ENCODE measurements at regions not wholly inside any gene's neighbourhood (a gene's known extent, or its start where the extent isn't known, plus 50 kb on each side); places are given as distances from the start of the nearest gene placed in this dataset.
"Not testable (repeated sequence)": the region's sequence is repeated elsewhere in the genome, so short reads cannot be mapped to it uniquely, and the experiment has no call there.

- DNase-seq; POLR2A ChIA-PET; H3K36me3 Mint-ChIP-seq; CTCF ChIA-PET; H3K27ac ChIP-seq (ENCODE audit: low read depth, low read length); H3K4me1 ChIP-seq (ENCODE audit: insufficient read depth, low read length); H3K9me3 ChIP-seq (ENCODE audit: low read length); H3K9me3 Mint-ChIP-seq; H3K27me3 ChIP-seq (ENCODE audit: insufficient read depth, low read length, poor library complexity, severe bottlenecking); H3K27me3 Mint-ChIP-seq; H3K27ac Mint-ChIP-seq; H3K4me3 Mint-ChIP-seq; H3K4me3 ChIP-seq (ENCODE audit: low read length); H3K36me3 ChIP-seq (ENCODE audit: insufficient read depth, low read length): not testable (repeated sequence)
- peaks cover 11 to 17% (median 13%) of the 10 kb centered on the region in 3 donors for H3K4me1 Mint-ChIP-seq
Observed at GRCh38 chr9:63342528-63342927, 1942.5 kb downstream of the FOXD4L5 start.

- H3K4me1 Mint-ChIP-seq = peaks cover 6 to 12% (median 7%) of the 10 kb centered on the region in 3 donors
- H3K27me3 ChIP-seq (ENCODE audit: insufficient read depth, low read length, poor library complexity, severe bottlenecking); H3K27me3 Mint-ChIP-seq; H3K36me3 ChIP-seq (ENCODE audit: insufficient read depth, low read length); CTCF ChIA-PET; POLR2A ChIA-PET; H3K9me3 ChIP-seq (ENCODE audit: low read length); H3K9me3 Mint-ChIP-seq; H3K4me1 ChIP-seq (ENCODE audit: insufficient read depth, low read length); H3K27ac ChIP-seq (ENCODE audit: low read depth, low read length); H3K36me3 Mint-ChIP-seq; H3K4me3 ChIP-seq (ENCODE audit: low read length): not testable (repeated sequence)
- peak in 1 of 5 donors; percentile 42 for DNase-seq
- H3K4me3 Mint-ChIP-seq = peak overlapping the region in 3 of 7 donors; percentile 15 to 25 (median 19)
- peak overlapping the region in 3 of 8 donors; percentile 17 to 47 (median 34) for H3K27ac Mint-ChIP-seq
Observed at GRCh38 chr9:63337899-63338604, 1947.0 kb downstream of the FOXD4L5 start.

GRCh38 chr9:63335286-63335685 is 1949.7 kb downstream of the FOXD4L5 start:
- H3K36me3 Mint-ChIP-seq; H3K27ac ChIP-seq (ENCODE audit: low read depth, low read length); H3K36me3 ChIP-seq (ENCODE audit: insufficient read depth, low read length); H3K4me3 ChIP-seq (ENCODE audit: low read length); CTCF ChIA-PET; H3K4me3 Mint-ChIP-seq; H3K4me1 ChIP-seq (ENCODE audit: insufficient read depth, low read length); H3K27me3 Mint-ChIP-seq; H3K9me3 ChIP-seq (ENCODE audit: low read length); H3K27me3 ChIP-seq (ENCODE audit: insufficient read depth, low read length, poor library complexity, severe bottlenecking); H3K27ac Mint-ChIP-seq; POLR2A ChIA-PET; H3K4me1 Mint-ChIP-seq; H3K9me3 Mint-ChIP-seq: not testable (repeated sequence)
- peak in 1 of 5 donors; percentile 13 for DNase-seq

GRCh38 chr9:63334187-63334586 is 1950.8 kb downstream of the FOXD4L5 start:
- H3K27me3 Mint-ChIP-seq; H3K36me3 Mint-ChIP-seq; H3K36me3 ChIP-seq (ENCODE audit: insufficient read depth, low read length); POLR2A ChIA-PET; H3K9me3 ChIP-seq (ENCODE audit: low read length); H3K4me3 Mint-ChIP-seq; H3K4me1 ChIP-seq (ENCODE audit: insufficient read depth, low read length); H3K27ac ChIP-seq (ENCODE audit: low read depth, low read length); H3K27ac Mint-ChIP-seq; H3K4me1 Mint-ChIP-seq; H3K27me3 ChIP-seq (ENCODE audit: insufficient read depth, low read length, poor library complexity, severe bottlenecking); CTCF ChIA-PET; H3K4me3 ChIP-seq (ENCODE audit: low read length); H3K9me3 Mint-ChIP-seq: not testable (repeated sequence)
- peak in 1 of 5 donors; percentile 15 for DNase-seq

GRCh38 chr9:63333083-63333482 is 1951.9 kb downstream of the FOXD4L5 start:
- CTCF ChIA-PET, H3K9me3 Mint-ChIP-seq: not testable (repeated sequence)

GRCh38 chr9:63328313-63328712 is 1956.7 kb downstream of the FOXD4L5 start:
- H3K4me1 Mint-ChIP-seq; CTCF ChIA-PET; DNase-seq; H3K27ac Mint-ChIP-seq; H3K4me1 ChIP-seq (ENCODE audit: insufficient read depth, low read length); H3K36me3 ChIP-seq (ENCODE audit: insufficient read depth, low read length); H3K27me3 Mint-ChIP-seq; H3K27me3 ChIP-seq (ENCODE audit: insufficient read depth, low read length, poor library complexity, severe bottlenecking); H3K9me3 ChIP-seq (ENCODE audit: low read length); H3K4me3 ChIP-seq (ENCODE audit: low read length); H3K27ac ChIP-seq (ENCODE audit: low read depth, low read length); POLR2A ChIA-PET; H3K4me3 Mint-ChIP-seq; H3K9me3 Mint-ChIP-seq; H3K36me3 Mint-ChIP-seq: not testable (repeated sequence)

More at GRCh38 chr9:63333083-63333482, 1951.9 kb downstream of the FOXD4L5 start:
- POLR2A ChIA-PET; H3K36me3 Mint-ChIP-seq; H3K4me1 Mint-ChIP-seq; H3K36me3 ChIP-seq (ENCODE audit: insufficient read depth, low read length); H3K4me1 ChIP-seq (ENCODE audit: insufficient read depth, low read length); H3K27me3 Mint-ChIP-seq; H3K27ac Mint-ChIP-seq; H3K9me3 ChIP-seq (ENCODE audit: low read length); H3K27ac ChIP-seq (ENCODE audit: low read depth, low read length); H3K4me3 ChIP-seq (ENCODE audit: low read length); H3K27me3 ChIP-seq (ENCODE audit: insufficient read depth, low read length, poor library complexity, severe bottlenecking); H3K4me3 Mint-ChIP-seq: not testable (repeated sequence)
- DNase-seq = peak in 1 of 5 donors; percentile 9

GRCh38 chr9:63327211-63327610 is 1957.8 kb downstream of the FOXD4L5 start:
- CTCF ChIA-PET; H3K27ac ChIP-seq (ENCODE audit: low read depth, low read length); H3K4me1 Mint-ChIP-seq; H3K36me3 Mint-ChIP-seq; H3K9me3 ChIP-seq (ENCODE audit: low read length); H3K4me1 ChIP-seq (ENCODE audit: insufficient read depth, low read length); DNase-seq; H3K27me3 Mint-ChIP-seq; H3K4me3 ChIP-seq (ENCODE audit: low read length); POLR2A ChIA-PET; H3K4me3 Mint-ChIP-seq; H3K27ac Mint-ChIP-seq; H3K9me3 Mint-ChIP-seq; H3K27me3 ChIP-seq (ENCODE audit: insufficient read depth, low read length, poor library complexity, severe bottlenecking); H3K36me3 ChIP-seq (ENCODE audit: insufficient read depth, low read length): not testable (repeated sequence)

- H3K27ac Mint-ChIP-seq; H3K4me3 Mint-ChIP-seq; CTCF ChIA-PET; H3K36me3 ChIP-seq (ENCODE audit: insufficient read depth, low read length); DNase-seq; H3K4me3 ChIP-seq (ENCODE audit: low read length); H3K4me1 Mint-ChIP-seq; H3K9me3 Mint-ChIP-seq; H3K9me3 ChIP-seq (ENCODE audit: low read length); POLR2A ChIA-PET; H3K27me3 ChIP-seq (ENCODE audit: insufficient read depth, low read length, poor library complexity, severe bottlenecking); H3K27ac ChIP-seq (ENCODE audit: low read depth, low read length); H3K36me3 Mint-ChIP-seq; H3K4me1 ChIP-seq (ENCODE audit: insufficient read depth, low read length); H3K27me3 Mint-ChIP-seq: not testable (repeated sequence)
Observed at GRCh38 chr9:63326665-63327064, 1958.3 kb downstream of the FOXD4L5 start.

GRCh38 chr9:63325696-63326095 is 1959.3 kb downstream of the FOXD4L5 start:
- H3K4me3 Mint-ChIP-seq; POLR2A ChIA-PET; H3K27me3 Mint-ChIP-seq; H3K27ac Mint-ChIP-seq; H3K9me3 ChIP-seq (ENCODE audit: low read length); H3K27ac ChIP-seq (ENCODE audit: low read depth, low read length); H3K4me1 Mint-ChIP-seq; CTCF ChIA-PET; H3K9me3 Mint-ChIP-seq; H3K27me3 ChIP-seq (ENCODE audit: insufficient read depth, low read length, poor library complexity, severe bottlenecking); H3K4me3 ChIP-seq (ENCODE audit: low read length); H3K4me1 ChIP-seq (ENCODE audit: insufficient read depth, low read length); H3K36me3 Mint-ChIP-seq; H3K36me3 ChIP-seq (ENCODE audit: insufficient read depth, low read length): not testable (repeated sequence)
- DNase-seq = peak in 1 of 5 donors; percentile 9

Data from CD8-positive, alpha-beta memory T cell (primary cell).